HuH-7.5 (cell line): ENCODE measurements at regions not wholly inside any gene's neighbourhood (a gene's known extent, or its start where the extent isn't known, plus 50 kb on each side); places are given as distances from the start of the nearest gene placed in this dataset.

ENCODE experiments used
- DNase-seq: peaks from one replicate; pipeline ENCODE4 v3.0.0; 2011; ENCODE audit warnings: low spot score

DNA sequence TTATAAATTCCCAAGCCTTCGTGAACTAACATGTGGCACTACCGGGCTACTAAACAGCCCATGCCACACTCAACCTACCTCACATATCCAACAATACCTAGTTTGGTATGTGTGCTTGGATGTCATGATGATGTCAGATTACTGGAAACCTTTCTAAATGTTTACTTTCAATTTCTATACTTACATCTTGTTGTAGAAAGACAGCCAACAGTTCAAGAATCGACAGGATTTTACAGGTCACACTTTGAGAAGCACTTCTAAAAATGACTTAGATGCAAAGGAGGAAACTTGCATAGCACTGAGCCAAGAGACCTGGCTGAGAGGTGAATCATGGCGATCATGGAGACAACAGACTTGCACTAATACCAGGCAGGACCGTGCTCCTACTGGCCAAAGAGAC, 209.9 kb downstream of the COL4A1 start:
- DNase-seq = no peak

DNA sequence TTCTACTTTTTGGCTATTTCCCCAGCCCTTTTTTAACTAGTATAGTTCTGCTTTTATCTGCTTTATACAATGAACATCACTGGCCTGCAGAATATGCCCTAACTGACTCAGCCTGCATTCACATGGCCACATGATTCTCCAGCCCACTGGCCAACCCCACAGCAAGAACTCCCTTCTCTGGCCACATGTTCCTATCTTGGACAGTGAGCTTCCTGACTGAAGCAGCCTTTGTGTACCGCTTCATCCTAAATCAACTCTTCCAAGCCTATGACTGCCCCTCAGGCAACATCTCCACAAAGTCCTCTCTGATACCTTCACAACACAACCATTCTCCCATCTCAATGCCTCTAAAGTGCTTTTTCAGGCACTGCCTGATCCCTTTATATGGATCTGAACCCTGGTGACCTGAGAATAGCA, 214.1 kb downstream of the COL4A1 start:
- DNase-seq = no peak

DNA sequence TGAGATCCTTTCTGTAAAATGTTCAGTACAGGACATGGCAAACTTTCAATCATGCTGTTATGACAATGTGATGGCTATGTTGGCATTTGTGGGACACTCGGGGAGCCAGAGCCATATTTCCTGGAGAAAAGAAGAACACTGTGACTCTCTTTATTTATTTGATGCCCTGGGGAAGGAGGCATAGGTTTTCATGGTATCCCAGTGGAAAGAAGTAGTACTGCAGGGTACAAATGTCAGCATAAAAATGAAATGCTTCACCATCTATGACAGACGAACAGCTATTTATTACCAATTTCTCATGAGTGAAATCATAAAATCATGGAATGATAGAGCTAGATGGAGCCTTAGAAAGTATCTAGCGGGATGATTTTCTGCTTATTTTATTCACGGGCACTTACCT, 217.1 kb downstream of the COL4A1 start:
- DNase-seq = no peak

DNA sequence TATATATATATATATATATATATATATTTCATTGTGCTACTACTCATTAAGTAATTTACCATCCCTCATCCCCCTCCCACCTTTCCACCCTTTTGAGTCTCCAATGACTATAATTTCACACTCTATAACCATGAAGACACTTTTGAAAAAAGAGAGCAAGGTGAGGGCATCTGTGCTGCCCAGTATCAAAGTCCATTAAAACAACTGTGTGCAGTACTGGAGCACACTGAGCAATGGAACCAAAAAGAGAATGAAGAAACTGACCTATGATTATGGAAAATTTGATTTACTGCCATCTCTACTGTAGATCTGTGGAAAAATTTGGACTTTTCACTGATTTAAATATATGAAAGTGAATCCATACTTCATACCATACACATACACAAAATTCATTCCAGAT, 217.9 kb downstream of the COL4A1 start:
- DNase-seq = no peak

DNA sequence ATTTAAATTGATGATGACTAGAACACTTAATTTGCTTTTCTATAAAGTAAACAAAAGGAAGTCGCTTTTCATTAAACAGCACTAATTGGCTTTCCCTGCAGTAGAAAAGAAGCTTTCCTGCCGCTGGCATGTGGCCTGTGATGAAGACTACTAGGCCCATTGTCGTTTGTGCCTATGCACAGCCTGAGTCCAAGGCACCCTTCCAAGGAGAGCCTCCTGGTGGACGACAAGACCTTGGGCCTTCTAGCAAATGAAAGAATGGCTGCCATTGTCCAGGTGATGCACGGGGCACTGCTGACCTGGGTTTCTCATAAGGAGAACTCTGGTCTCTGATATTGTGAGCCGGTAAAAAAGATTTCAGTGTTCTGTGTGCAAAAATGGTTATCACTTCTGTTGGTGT, 233.0 kb downstream of the COL4A1 start:
- no peak for DNase-seq

DNA sequence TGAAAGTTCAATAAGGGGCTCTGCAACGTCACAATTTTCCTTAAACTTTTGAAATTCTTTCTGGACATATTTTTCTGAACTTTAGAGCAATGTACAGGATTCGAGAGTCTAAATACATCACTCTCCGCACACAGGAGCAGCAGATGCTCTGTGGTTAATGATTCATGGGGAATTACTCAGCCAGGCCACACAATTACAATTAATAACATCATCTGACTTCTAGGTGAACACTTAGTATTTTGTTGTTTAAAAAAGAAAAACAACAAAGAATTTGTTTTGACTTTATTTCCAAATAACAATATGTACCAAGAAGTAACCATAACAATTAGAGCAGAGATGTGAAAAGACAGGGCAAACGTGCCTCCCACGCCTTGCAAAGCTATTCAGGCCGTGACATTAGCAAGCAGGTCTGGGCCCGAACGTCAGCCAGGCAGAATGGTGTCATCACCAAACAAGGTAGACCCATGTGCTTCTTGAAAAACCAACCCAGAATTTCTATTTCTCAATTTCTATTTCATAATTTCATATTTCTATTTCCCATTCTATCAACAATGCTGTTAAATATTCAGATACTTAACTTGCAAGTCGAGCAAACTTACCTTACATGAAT, 236.3 kb downstream of the COL4A1 start:
- no peak for DNase-seq

DNA sequence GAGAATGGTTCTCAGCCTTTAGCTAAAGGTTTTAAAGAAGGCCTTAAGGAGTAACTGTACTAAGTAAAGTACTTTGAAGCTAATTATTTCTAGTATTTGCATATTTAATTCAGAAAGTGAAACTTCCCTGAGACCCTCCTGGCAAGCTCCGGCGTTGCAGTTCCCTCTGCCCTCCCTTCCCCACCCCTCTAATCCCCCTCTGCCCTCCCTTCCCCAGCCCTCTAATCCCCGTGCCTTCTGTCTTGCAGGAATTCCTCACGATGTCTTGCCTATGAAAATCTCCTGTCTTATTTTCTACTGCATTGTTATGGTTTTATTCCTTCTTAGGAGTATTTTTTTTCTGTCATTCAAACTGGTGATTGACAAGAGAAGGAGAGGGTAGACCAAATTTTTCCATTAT, 236.9 kb downstream of the COL4A1 start:
- no peak for DNase-seq

DNA sequence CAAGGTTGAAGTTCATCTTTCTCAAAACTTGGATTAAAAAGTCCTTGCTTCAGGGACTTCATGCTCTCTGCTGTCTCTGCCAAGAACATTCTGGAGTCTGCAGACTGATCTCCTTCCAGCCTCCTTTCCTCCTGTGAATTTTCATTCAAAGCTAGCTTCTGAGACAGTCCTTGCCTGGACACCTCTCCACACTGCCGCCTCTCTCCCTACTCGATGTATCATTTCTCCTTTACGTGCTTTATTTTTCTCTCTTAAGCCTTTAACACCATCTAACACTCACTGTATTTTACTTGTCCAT, 238.8 kb downstream of the COL4A1 start:
- no peak for DNase-seq

DNA sequence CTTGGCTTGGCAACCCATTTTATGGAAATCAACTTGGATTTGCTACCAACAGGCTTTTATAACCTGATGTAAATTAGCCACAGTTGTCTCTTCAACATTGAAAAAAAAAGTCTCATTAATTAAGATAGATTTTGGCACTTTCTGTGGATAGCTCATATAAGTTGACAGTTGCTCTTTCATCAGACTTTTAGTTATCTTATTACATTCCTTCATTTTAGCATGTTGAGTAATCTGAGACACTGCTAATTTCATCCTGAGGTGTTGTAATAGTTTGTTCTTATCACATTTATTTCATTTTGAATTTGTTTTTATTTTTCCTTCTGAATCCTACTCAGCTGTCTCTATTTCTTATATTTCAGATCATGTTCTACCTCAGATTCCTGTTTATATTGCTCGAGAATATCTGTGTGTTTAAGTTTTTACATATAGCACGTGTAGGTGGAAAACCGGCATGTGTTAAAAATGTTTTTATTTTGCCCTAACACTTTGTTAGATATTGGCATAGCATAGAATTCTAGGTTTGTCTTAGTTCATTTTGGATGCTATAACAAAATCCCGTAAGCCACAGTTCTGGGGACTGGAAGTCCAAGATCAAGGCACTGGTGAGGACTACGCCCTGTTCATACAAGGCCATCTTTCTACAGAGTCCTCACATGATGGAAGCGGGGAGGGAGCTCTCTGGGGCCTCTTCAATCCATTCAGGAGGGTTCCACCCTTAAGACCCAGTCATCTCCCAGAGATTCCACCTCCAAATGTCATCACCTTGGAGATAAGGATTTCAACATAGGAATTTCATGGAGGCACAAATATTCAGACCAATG, 239.4 kb downstream of the COL4A1 start:
- no peak for DNase-seq

DNA sequence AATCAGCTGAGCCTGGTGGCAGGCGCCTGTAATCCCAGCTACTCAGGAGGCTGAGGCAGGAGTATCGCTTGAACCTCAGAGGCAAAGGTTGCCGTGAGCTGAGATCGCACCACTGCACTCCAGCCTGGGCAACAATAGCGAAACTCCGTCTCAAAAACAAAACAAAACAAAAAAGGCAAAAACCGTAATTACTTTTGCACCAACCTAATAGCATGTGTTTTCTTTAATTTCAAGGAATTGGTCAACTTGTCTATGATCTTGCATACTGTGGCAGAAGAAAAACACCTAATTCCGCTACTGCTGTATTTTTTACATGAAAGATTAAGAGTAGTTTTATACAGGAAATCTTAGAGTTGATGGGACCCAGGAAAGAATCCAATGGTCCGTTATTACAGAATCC, 241.2 kb downstream of the COL4A1 start:
- DNase-seq = no peak

DNA sequence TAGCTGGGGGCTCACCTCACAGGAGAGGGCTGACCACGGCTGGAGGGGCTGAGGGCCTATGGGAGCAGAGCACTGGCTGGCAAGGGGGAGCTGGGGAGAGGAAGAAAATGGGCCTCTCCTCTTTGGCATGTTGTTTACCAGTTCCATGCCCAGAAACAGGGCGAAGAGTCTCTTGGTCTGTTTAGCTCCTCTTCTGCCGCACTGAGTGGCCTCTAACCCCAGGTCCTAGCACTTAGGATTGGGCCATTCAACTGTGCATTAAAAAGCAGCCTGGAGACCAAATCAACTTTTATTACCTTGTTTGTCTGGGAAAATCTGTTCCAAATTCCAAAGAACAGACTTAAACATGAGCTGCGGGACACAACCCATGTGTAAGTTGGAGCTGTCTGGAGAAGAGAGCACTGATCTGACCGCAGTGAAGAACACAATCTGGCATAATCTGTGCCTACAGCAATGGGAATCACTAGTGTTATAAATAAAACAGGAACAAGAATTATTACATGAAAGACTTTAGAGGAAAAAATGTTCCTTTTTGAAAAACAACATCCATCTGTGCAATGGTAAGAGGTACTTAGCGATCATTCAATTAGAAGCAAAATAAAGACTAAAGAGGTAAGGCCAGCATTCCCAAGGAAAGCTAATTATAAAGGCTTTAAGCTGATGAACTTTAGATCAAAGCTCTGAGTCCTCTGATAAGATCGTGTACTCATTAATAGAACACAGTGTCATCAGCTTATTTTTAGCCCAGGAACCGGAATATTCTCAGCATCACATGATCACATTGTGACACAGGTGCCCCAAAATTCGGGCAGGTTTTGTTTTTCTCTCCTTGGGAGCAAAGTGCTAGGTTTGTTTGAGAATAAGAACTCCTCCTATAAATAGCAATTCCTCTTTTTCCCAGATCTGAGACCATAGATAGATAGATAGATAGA, 243.2 kb downstream of the COL4A1 start:
- DNase-seq = no peak

DNA sequence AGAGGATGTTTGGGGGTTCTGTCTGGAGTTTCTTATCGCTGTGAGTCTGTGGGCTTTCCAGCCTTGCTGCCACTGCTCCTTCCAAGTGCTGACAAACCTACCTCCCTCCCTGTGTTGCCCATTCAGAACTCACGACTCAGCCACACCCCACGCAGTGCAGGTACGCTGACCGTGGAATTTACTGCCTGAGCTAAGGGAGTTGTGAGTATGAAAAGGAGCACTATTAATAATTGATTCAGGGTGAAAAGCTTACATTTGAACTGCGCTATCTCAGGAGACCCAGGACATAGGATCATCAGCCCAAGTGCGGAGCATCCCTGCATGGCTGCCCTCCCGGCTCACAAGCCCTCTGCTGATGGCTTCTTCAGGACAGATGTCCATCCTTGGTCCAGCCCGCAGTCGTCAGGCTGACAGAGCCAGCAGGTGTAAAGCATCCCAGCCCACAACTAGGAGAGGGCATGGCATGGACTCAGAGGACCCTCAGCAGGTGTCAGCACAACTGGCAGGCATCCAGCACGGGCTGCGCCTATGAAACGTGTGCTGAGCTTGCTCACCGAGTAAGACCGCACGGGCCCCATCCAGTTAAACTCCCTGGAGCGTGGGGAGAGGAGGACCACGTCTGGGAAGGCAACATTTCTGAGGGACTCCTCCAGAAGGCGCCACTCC, 244.0 kb downstream of the COL4A1 start:
- no peak for DNase-seq

DNA sequence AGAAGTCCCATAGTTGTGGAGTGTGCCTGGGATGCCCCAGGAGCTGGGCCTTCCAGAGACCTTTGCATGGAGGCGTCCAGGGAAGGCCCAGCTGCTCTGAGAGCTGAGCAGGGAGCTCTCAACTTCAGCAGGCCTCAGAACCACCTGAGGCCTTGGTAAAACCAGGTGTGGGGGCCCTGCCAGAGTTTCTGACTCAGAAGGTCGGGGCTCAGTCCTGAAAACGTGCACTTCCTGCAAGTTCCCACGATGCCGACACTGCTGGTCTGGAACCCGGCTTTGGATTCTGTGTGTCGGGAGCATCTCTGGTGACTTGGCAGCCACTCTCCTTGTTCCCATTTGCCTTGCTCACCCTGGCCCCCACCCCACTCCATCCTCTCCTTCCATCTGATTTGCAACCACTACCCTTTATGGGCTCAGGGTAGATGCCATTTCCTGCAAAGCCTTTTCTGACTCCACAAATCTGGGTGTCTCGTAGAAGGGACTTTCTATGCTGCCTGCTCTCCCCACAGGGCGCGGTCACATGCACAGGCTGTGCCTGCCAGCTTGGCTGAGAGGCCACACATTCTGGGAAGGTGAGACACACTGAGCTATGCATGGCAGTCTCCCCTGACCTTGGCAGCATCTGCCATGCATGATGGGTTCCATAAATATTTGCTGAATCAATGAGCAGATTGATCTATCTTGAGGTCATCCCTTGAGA, 244.7 kb downstream of the COL4A1 start:
- DNase-seq = no peak

DNA sequence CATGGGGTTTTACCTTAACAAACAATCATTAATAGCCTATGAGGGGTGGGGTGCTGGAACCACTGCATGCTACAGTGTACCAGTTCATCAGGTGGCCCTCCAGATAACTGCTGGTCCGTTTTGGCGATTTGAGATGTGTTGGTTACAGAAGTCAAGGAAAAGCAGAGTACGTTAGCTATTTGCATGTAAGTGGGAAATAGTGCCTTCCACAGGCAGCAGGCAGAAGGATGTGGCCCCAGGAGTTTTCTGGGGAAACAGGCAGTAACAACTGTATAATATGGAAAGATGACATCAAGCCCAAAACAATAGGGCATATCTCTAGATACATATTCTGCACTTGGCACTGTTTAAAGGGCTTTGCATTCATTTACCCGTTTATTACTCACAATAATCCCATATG, 245.7 kb downstream of the COL4A1 start:
- no peak for DNase-seq

DNA sequence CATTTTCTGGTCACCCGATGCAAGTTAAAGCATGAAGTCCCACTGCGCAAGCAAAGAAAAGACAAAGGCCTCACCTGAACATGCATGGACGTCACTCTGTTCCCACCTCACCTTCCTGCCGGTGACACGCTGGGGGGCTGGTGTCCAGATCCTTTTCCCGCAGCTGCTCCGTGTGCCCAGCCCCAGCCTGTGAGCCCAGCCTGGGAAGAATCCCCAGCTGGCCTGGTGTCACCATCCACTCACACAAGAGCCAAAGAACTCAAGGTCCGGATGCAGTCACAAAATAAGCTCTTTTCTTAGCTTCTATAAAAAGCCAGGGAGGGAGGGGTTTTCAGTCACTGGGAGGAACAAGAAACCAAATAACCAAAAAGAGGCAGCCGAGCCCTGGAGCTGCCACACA, 249.9 kb downstream of the COL4A1 start:
- DNase-seq = no peak

DNA sequence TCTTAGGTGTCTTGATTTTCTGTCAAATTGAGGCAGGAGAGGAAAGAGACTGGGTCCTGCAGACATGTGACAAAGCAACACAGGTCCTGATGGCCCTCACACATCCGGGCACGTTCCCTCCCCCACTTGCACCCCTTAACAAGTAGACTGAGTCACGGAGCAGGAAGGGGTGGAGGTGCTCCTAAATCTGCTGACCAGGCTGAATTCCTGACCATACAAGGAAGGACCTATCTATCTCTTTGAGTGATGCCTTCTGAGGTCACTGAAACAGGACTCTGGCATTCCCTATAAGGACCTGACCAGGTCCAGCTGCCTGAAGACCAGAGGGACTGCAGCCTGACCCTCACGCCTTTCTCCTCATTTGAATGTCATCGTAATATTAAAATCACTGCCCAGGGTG, 250.3 kb downstream of the COL4A1 start:
- DNase-seq = no peak

DNA sequence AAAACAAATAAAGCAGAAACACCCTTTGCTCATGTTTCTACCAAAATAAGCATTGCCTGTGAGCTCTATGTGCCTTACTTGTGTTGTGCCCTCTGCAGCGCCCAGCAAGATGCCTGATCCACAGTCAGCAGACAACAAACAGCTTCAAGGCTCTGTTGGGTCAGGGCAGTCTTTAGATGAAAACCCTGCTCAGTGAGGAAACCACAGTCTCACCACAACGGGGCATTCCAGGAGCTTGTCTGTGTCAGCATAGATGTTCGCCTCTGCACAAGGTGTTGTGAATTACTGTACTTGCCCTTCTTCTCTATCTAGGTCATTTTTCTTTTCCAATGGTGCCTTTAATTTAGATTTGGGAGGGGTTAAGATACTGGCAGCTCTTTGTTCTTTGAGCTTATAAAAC, 251.9 kb downstream of the COL4A1 start:
- no peak for DNase-seq

DNA sequence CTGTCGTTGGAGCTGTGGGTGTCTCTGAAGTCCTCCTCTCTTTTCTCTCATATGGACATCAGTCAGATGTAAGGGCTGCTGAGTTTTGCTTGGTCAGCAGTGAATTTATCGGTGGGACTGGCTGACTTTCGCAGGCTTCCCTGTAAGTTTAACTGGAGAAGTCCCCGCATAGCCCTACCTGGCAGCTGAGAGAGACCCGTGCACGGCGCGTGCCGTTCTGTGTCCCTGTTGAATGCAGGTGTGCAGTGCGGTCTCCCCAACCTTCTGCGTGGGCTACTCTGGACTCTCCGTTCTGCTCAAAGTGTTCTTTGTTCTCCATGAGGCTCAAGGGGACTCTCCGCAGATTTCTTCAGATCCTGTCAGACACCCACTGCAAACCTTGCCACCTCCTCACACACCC, 252.9 kb downstream of the COL4A1 start:
- no peak for DNase-seq

DNA sequence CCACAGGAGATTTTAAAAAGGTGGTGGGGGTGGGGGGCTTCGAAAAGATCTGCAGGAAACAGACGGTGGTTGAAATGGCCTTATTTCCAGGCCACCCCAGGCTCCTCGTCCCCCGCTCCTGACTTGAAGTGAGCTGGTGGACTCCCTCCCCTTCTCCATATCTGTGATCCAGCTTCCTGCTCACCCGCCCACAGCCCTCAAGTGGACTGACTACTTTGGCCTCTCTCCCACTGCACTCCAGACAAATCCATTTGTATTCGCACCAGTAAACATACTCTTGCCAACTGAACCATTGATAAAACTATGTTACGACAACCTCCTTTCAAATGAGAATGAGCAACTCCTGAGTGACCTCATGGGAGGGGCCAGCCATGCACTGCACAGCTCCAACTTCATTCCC, 259.5 kb downstream of the COL4A1 start:
- DNase-seq = no peak

DNA sequence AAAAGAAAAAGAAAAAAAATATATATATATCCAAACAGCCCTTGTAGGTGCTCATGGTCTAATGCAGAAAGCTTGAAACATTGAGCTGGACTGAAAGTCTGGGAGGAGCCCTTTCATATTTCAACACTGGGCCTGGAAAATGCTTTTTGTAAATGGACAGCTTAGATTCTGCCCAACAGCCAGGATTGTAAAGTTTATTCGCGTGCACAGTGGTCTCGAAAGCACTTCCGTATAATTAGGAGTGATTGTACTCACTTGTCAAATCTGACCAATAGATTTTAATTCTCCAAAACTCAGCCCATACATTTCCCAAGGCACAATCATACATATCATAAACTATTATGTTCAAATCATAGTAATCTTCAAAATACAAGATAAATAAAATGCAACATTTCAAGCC, 260.1 kb downstream of the COL4A1 start:
- DNase-seq = no peak

DNA sequence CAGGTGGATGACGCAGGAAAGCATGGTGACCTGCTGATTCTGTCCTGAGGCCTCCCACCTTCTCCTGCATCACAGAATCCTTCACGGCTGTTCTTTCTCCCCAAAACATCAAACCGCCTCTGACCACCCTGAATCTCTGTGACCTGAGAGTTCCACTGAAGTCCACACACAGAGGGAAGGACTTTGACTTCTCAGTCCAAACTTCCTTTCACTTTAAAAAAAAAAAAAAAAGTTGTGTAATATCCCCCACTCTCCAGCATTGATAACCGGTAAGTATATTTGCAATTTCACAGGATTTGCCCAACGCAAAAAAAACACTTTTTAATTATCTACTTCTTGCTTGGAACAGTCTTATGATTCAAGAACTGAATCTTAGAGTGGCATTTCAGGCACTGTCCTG, 259.5 kb upstream of the IRS2 start:
- no peak for DNase-seq

DNA sequence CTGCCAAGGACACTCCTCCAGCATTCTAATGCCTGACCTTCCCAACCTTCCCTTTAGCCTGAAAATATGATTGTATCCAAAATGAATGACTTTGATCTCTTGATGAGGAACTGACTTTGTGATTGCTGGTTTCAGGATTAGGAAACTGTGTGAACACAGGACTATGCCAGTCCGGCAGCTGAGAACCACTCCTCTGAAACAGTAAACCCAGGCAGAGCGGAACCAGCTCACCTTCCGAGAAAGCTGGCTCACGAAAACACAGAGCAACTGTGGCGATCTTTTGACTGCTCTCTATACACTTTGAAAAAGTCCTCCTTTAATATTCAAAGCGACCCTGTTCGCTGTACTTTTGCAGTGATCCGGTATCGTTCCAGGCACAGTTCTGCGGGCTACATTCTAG, 258.8 kb upstream of the IRS2 start:
- DNase-seq = no peak
